WTC11 (cell line): ENCODE measurements at regions not wholly inside any gene's neighbourhood (a gene's known extent, or its start where the extent isn't known, plus 50 kb on each side); places are given as distances from the start of the nearest gene placed in this dataset.

Experiments
- CREM ChIP-seq: sonication (generic); formaldehyde crosslinking; IDR thresholded peaks from 2 replicates; pipeline ENCODE4 v1.8.1; 2022; ENCODE audit warnings: mild to moderate bottlenecking, missing genetic modification reagents, moderate library complexity
- TF ChIP-seq, protein P1 (sequence below): fragments of 200-600 bp; IDR thresholded peaks from 2 replicates; pipeline ENCODE4 v1.8.0; 2022; ENCODE audit warnings: antibody characterized with exemption

- TF ChIP-seq, protein P1, sequence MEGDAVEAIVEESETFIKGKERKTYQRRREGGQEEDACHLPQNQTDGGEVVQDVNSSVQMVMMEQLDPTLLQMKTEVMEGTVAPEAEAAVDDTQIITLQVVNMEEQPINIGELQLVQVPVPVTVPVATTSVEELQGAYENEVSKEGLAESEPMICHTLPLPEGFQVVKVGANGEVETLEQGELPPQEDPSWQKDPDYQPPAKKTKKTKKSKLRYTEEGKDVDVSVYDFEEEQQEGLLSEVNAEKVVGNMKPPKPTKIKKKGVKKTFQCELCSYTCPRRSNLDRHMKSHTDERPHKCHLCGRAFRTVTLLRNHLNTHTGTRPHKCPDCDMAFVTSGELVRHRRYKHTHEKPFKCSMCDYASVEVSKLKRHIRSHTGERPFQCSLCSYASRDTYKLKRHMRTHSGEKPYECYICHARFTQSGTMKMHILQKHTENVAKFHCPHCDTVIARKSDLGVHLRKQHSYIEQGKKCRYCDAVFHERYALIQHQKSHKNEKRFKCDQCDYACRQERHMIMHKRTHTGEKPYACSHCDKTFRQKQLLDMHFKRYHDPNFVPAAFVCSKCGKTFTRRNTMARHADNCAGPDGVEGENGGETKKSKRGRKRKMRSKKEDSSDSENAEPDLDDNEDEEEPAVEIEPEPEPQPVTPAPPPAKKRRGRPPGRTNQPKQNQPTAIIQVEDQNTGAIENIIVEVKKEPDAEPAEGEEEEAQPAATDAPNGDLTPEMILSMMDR: no peak
- no peak for TF ChIP-seq CREM
These were observed 243.4 kb downstream of the ZNF516 start for GRCh38 chr18:76251691-76252090.
